ENCODE measurements at regions not wholly inside any gene's neighbourhood (a gene's known extent, or its start where the extent isn't known, plus 50 kb on each side); places are given as distances from the start of the nearest gene placed in this dataset.

DNA sequence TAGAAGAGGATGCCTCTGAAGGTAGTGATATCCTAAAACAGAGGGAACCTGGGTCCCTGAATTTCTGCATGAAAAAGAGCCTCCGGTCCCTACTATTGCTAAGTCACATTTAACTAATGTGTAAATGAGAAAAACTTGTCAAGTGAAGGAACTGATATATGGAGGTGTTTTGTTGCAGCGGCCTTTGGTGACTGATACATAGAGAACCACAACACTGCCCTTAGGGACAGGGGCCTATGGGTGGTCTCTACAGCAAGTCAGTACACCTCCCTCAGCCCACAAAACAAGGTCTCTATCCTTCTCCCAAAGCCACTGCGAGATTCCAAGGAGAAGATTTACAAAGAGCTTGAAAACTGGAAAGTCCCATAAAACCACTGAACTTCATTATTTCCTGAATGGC lies 275.3 kb downstream of the SOX9 start:
- TF ChIP-seq, protein P1, sequence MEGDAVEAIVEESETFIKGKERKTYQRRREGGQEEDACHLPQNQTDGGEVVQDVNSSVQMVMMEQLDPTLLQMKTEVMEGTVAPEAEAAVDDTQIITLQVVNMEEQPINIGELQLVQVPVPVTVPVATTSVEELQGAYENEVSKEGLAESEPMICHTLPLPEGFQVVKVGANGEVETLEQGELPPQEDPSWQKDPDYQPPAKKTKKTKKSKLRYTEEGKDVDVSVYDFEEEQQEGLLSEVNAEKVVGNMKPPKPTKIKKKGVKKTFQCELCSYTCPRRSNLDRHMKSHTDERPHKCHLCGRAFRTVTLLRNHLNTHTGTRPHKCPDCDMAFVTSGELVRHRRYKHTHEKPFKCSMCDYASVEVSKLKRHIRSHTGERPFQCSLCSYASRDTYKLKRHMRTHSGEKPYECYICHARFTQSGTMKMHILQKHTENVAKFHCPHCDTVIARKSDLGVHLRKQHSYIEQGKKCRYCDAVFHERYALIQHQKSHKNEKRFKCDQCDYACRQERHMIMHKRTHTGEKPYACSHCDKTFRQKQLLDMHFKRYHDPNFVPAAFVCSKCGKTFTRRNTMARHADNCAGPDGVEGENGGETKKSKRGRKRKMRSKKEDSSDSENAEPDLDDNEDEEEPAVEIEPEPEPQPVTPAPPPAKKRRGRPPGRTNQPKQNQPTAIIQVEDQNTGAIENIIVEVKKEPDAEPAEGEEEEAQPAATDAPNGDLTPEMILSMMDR (IDR thresholded peaks at IDR 0.05; ENCODE audit: insufficient read depth, low read length, missing control alignments), result no peak
- H3K4me3 ChIP-seq (ENCODE audit: low read depth, low read length), result no peak overlapping the region
- CTCF ChIA-PET, result interaction anchor here (1.5 kb wide), 1 partner anchor 9 kb away, joined by 5 read pairs; no protein-coding TSS in a partner anchor
- POLR2A ChIA-PET, result no interaction called here
- DNase-seq (ENCODE audit: low read depth, low spot score), result no peak

DNA sequence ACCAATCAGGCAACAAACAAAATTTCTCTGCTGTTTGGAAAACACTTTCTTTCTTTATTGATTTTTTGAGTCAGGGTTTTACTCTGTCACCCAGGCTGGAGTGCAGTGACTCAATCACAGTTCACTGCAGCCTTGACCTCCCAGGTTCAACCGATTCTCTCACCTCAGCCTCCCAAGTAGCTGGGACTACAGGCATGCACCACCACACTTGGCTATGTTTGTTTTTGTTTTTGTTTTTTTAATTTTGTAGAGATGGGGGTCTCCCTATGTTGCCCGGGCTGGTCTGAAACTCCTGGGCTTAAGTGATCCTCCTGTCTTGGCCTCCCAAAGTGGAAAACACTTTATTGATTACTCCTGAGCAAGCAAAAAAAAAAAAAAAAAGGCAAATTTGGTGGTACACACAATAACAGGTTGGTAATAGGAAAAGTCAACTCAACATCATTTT lies 276.4 kb downstream of the SOX9 start:
- ChIA-PET CTCF (no interaction called here), POLR2A (no interaction called here)
- H3K4me3 ChIP-seq (ENCODE audit: low read depth, low read length), result no peak overlapping the region
- TF ChIP-seq, protein P1 (IDR thresholded peaks at IDR 0.05; ENCODE audit: insufficient read depth, low read length, missing control alignments), result no peak
- no peak for DNase-seq (ENCODE audit: low read depth, low spot score)

DNA sequence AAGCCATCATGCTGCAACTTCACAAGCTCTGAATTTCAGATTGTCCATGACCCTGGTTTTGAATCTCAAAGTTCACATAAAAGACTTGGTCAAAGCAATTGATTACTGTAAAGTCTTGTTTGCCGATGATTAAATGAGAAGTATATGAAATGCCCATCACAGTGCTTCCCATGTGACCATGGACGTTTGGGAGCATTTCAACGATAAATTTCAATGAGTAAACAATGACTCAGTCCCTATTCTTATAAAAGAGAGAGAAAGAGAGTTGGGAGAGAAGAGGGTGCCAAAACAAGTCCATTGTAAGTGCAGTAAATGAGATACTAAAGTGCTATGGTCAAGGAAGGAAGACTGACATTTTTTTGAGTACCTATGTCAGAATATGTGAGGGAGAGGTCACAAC lies 276.9 kb downstream of the SOX9 start:
- ChIA-PET CTCF (no interaction called here), POLR2A (no interaction called here)
- no peak for DNase-seq (ENCODE audit: low read depth, low spot score)
- no peak overlapping the region for H3K4me3 ChIP-seq (ENCODE audit: low read depth, low read length)
- TF ChIP-seq, protein P1 (IDR thresholded peaks at IDR 0.05; ENCODE audit: insufficient read depth, low read length, missing control alignments), result no peak

DNA sequence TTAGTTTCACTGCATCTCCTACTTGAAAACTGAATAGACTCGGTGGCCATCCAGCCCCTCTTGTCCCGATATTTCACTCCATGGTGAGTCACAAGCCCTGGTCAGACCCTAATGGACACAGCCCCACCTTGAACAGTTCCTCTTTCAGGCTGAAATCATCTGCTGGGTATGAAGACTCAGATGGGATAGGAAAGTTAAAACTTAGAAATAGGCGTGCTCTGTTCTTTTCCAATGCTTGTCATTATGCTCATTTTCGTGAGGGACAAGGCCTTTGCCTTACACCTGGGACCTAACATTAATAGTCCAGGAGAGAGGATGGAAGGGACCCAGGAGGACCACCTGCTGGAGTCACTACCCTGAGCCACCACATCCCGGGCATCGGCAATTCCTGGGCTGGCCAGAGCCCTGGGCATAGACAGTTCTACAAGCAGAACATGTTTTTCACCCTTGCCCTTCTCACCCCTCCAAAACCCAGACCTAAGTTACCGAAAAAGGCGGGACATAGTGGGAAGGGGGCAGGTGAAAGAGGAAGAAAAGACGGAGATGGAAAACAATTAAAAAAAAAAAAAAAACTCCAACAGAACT lies 278.3 kb downstream of the SOX9 start:
- H3K4me3 ChIP-seq (ENCODE audit: low read depth, low read length), result no peak overlapping the region
- TF ChIP-seq, protein P1 (IDR thresholded peaks at IDR 0.05; ENCODE audit: insufficient read depth, low read length, missing control alignments), result no peak
- ChIA-PET CTCF (no interaction called here), POLR2A (no interaction called here)
- no peak for DNase-seq (ENCODE audit: low read depth, low spot score)

DNA sequence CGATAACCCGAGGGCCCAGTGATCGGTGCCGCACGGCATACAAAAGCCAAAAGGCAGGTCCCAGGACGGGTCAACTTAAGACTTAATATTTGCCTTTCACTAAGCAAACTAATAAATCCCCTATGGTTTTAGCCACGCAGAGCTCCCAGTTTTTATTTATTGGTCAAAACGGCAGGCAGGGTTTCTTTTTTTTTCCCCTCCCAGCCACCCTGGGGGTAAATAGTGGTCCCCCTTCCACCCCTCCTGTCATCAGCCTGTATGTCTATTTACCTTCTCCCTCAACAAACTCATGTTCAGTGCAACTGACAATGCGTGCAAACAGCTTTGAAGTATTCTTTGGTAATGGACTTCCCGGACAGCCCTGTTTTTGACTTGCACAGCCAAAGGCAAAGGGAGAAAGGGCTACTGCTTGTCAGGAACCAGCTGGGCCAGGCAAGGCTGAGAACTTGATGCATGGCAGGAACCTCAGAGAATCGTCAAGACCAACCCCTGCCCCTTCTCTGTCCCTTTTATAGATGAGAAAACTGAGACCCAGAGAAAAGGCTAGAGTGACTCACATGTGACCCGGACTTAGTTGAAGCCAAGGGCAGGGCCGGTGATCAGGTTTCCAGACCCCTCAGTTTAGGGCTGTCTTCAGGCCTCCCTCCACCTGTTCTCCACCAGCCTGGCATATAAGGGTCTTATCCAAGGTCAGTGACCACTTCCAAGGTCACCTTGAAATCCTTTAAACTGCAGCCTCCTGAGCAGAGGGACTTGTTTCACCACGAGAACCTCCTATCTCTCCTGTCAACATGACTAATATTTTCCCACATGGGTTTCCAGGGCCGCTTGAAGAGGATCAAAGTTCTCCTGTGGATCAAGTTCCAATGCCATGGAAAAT lies 279.0 kb downstream of the SOX9 start:
- DNase-seq (ENCODE audit: low read depth, low spot score), result no peak
- CTCF ChIA-PET, result no interaction called here
- POLR2A ChIA-PET, result no interaction called here
- H3K4me3 ChIP-seq (ENCODE audit: low read depth, low read length), result no peak overlapping the region
- TF ChIP-seq, protein P1 (IDR thresholded peaks at IDR 0.05; ENCODE audit: insufficient read depth, low read length, missing control alignments), result no peak

DNA sequence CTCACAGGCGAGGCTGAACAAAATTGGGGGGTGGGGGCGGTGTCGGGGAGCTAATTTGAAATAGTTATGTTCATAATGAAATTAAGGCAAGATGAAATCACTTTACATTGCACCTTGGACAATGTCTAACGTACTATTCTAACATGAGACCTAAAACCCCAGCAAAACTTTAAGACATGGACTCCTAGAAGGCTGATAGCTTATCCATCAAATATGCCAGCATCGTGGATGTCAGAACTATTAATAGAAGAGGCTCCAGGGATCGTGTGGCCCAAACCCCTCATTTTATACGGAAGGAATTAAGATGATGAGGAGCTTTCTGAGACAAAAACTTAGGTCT lies 279.6 kb downstream of the SOX9 start:
- no peak overlapping the region for H3K4me3 ChIP-seq (ENCODE audit: low read depth, low read length)
- ChIA-PET POLR2A (no interaction called here), CTCF (no interaction called here)
- no peak for DNase-seq (ENCODE audit: low read depth, low spot score)
- TF ChIP-seq, protein P1 (IDR thresholded peaks at IDR 0.05; ENCODE audit: insufficient read depth, low read length, missing control alignments), result no peak
